ENCODE measurements at regions not wholly inside any gene's neighbourhood (a gene's known extent, or its start where the extent isn't known, plus 50 kb on each side); places are given as distances from the start of the nearest gene placed in this dataset.

DNA sequence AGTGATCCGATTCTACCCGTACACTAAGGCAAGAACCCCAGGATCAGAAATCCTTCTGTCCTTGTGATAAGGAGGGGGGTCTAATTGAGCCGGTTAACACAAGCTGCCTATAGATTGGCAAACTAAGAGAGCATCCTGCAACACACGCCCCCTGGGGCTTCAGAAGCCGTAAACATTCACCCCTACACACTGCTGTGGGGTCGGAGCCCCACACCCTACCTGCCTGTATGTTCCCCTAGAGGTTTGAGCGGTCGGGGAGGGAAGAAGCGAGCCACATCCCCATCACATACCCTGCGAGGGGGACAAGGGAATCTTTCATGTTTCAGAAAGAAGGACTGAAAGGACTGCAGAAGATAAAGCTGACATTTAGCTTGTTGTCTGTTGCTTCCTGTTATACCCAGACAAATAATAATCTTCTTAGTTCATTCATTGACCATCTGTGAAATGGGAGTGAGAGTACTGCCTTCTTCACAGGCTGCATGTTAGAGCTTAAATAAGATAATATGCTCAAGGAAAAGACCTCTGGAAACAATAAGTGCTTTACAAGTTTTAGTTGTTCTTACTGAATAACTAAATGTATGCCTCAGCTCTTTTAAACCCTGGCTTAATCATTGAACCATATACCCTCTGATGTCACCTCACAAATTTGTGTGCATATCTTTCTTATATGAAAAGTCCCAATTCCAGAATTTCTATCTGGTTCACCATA, 74.2 kb upstream of the RNF217 start:
- peaks cover 0 to 11% of the 10 kb centered on the region in 2 experiments; a peak in 1 of 5 replicates for H3K27me3 ChIP-seq (ENCODE audit: control insufficient read depth in 1 of 2, insufficient read depth in 2 of 2, low read length in 2 of 2)
- H3K4me1 ChIP-seq (ENCODE audit: insufficient read depth, low read length) = no peaks in the 10 kb centered on the region
- no peak for DNase-seq (ENCODE audit: low spot score)
- no peaks in the 10 kb centered on the region for H4K20me1 ChIP-seq (ENCODE audit: insufficient read depth, low read length)
- H3K9ac ChIP-seq (ENCODE audit: insufficient read depth, low read depth, low read length) = no peak overlapping the region
- no peaks in the 10 kb centered on the region for H3K36me3 ChIP-seq (replicated peaks in 1 of 2; ENCODE audit: control insufficient read depth in 1 of 2, insufficient read depth in 2 of 2, low read length in 2 of 2)
- H3K4me2 ChIP-seq (ENCODE audit: low read depth, low read length) = no peak overlapping the region
- ChIA-PET POLR2A (no interaction called here), CTCF (ENCODE audit: low intra/inter-chr PET ratio, low total read pairs) (no interaction called here)
- WGBS (ENCODE audit: low lambda C conversion rate) = 23% methylated on average over 10 of the region's 10 CpGs
- in situ Hi-C loops (cut with HindIII; ENCODE audit: extremely low pct_ligation_motif_present, low pct_unique_long_range_greater_than_20kb) = no loop called here
- H3K27ac ChIP-seq (ENCODE audit: extremely low read length, insufficient read depth, low read length) = no peak overlapping the region
- BruUV-seq (replicated peaks) = no TSS peak
- H2AFZ ChIP-seq (ENCODE audit: low read length) = no peak overlapping the region
- H3K79me2 ChIP-seq (ENCODE audit: insufficient read depth, low read length) = no peaks in the 10 kb centered on the region
- intact Hi-C loops (cut with micrococcal nuclease; ENCODE audit: unreplicated experiment) = no loop called here
- H3K9me3 ChIP-seq (ENCODE audit: low read length) = no peaks in the 10 kb centered on the region
- no peak overlapping the region for H3K4me3 ChIP-seq (replicated peaks in 1 of 3; ENCODE audit: insufficient read depth in 1 of 3, low read depth in 2 of 3, low read length in 3 of 3)
- TF ChIP-seq CEBPG (CRISPR knock-in tag; IDR thresholded peaks at IDR 0.05) = no peak
- FAIRE-seq = no peak
- ATAC-seq = no peak

- TF ChIP-seq, protein P1, sequence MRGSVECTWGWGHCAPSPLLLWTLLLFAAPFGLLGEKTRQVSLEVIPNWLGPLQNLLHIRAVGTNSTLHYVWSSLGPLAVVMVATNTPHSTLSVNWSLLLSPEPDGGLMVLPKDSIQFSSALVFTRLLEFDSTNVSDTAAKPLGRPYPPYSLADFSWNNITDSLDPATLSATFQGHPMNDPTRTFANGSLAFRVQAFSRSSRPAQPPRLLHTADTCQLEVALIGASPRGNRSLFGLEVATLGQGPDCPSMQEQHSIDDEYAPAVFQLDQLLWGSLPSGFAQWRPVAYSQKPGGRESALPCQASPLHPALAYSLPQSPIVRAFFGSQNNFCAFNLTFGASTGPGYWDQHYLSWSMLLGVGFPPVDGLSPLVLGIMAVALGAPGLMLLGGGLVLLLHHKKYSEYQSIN (CRISPR knock-in tag; IDR thresholded peaks at IDR 0.05; ENCODE audit: borderline replicate concordance) = no peak
- no peak for TF ChIP-seq FOXM1 (CRISPR knock-in tag; IDR thresholded peaks at IDR 0.05)
- TF ChIP-seq ESRRA (CRISPR knock-in tag; IDR thresholded peaks at IDR 0.05; ENCODE audit: low read depth) = no peak
- TF ChIP-seq, protein P2, sequence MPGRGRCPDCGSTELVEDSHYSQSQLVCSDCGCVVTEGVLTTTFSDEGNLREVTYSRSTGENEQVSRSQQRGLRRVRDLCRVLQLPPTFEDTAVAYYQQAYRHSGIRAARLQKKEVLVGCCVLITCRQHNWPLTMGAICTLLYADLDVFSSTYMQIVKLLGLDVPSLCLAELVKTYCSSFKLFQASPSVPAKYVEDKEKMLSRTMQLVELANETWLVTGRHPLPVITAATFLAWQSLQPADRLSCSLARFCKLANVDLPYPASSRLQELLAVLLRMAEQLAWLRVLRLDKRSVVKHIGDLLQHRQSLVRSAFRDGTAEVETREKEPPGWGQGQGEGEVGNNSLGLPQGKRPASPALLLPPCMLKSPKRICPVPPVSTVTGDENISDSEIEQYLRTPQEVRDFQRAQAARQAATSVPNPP (CRISPR knock-in tag; IDR thresholded peaks at IDR 0.05) = no peak
- no peak for TF ChIP-seq ZNF746 (CRISPR knock-in tag; IDR thresholded peaks at IDR 0.05)
- TF ChIP-seq ZNF224 (CRISPR knock-in tag; IDR thresholded peaks at IDR 0.05) = no peak
- TF ChIP-seq ZNF549 (CRISPR knock-in tag; IDR thresholded peaks at IDR 0.05) = no peak
- no peak for TF ChIP-seq ZNF614 (CRISPR knock-in tag; IDR thresholded peaks at IDR 0.05; ENCODE audit: borderline replicate concordance)
- no peak for TF ChIP-seq ZNF879 (CRISPR knock-in tag; IDR thresholded peaks at IDR 0.05)
- TF ChIP-seq TRAFD1 (CRISPR knock-in tag; IDR thresholded peaks at IDR 0.05; ENCODE audit: borderline replicate concordance) = no peak
- TF ChIP-seq ZNF282 (IDR thresholded peaks at IDR 0.05; ENCODE audit: partially characterized antibody) = no peak
- CTCF ChIA-PET (ENCODE audit: low intra/inter-chr PET ratio, low total read pairs) = no interaction called here
- in situ Hi-C loops (cut with HindIII; ENCODE audit: extremely low pct_ligation_motif_present, low pct_unique_long_range_greater_than_20kb) = no loop called here
- intact Hi-C loops (cut with micrococcal nuclease; ENCODE audit: unreplicated experiment) = no loop called here
- Histone ChIP-seq H3K4me3 (replicated peaks in 1 of 3; ENCODE audit: insufficient read depth in 1 of 3, low read depth in 2 of 3, low read length in 3 of 3) (no peak overlapping the region), H3K27ac (ENCODE audit: extremely low read length, insufficient read depth, low read length) (no peak overlapping the region), H3K27me3 (ENCODE audit: control insufficient read depth in 1 of 2, insufficient read depth in 2 of 2, low read length in 2 of 2) (peaks cover 0 to 11% of the 10 kb centered on the region in 2 experiments; a peak in 1 of 5 replicates), H4K20me1 (ENCODE audit: insufficient read depth, low read length) (no peaks in the 10 kb centered on the region), H3K79me2 (ENCODE audit: insufficient read depth, low read length) (no peaks in the 10 kb centered on the region), H3K4me1 (ENCODE audit: insufficient read depth, low read length) (no peaks in the 10 kb centered on the region), H3K4me2 (ENCODE audit: low read depth, low read length) (no peak overlapping the region), H2AFZ (ENCODE audit: low read length) (no peak overlapping the region), H3K9ac (ENCODE audit: insufficient read depth, low read depth, low read length) (no peak overlapping the region), H3K9me3 (ENCODE audit: low read length) (no peaks in the 10 kb centered on the region), H3K36me3 (replicated peaks in 1 of 2; ENCODE audit: control insufficient read depth in 1 of 2, insufficient read depth in 2 of 2, low read length in 2 of 2) (no peaks in the 10 kb centered on the region)
- ATAC-seq (no peak), FAIRE-seq (no peak), DNase-seq (ENCODE audit: low spot score) (no peak)
- no TSS peak for BruUV-seq (replicated peaks)
- POLR2A ChIA-PET = no interaction called here
- 15% methylated on average over 5 of the region's 5 CpGs for WGBS (ENCODE audit: low lambda C conversion rate)
Observed at GRCh38 chr6:124888581-124889371, 73.5 kb upstream of the RNF217 start.

Data from HepG2 (cell line).